ENCODE measurements at regions not wholly inside any gene's neighbourhood (a gene's known extent, or its start where the extent isn't known, plus 50 kb on each side); places are given as distances from the start of the nearest gene placed in this dataset.
"Not testable (repeated sequence)": the region's sequence is repeated elsewhere in the genome, so short reads cannot be mapped to it uniquely, and the experiment has no call there.

GRCh38 chr7:67348171-67348570 is 351.5 kb downstream of the TYW1 start:
- Histone ChIP-seq H3K9me3 (peaks cover 0 to 5% (median 0%) of the 10 kb centered on the region in 3 donors), H3K4me3 (no peak overlapping the region), H3K27ac (no peak overlapping the region), H3K36me3 (peaks cover 13 to 40% (median 19%) of the 10 kb centered on the region in 3 donors), H3K4me1 (no peaks in the 10 kb centered on the region), H3K27me3 (no peaks in the 10 kb centered on the region)
- no peak for TF ChIP-seq CTCF (IDR thresholded peaks at IDR 0.05)
- DNase-seq: no peak
- intact Hi-C loops (cut with DNase I; ENCODE audit: low total_unique reads): no loop called here

- H3K27ac ChIP-seq; H3K4me3 ChIP-seq; intact Hi-C loops (cut with DNase I; ENCODE audit: low total_unique reads); DNase-seq; H3K4me1 ChIP-seq; H3K27me3 ChIP-seq: not testable (repeated sequence)
- Histone ChIP-seq H3K9me3 (peaks cover 0 to 24% (median 19%) of the 10 kb centered on the region in 3 donors), H3K36me3 (peaks cover 7 to 24% (median 10%) of the 10 kb centered on the region in 3 donors)
Measured at GRCh38 chr7:67357653-67358052, 361.0 kb downstream of the TYW1 start.

GRCh38 chr7:67358316-67358715 is 361.7 kb downstream of the TYW1 start:
- intact Hi-C loops (cut with DNase I; ENCODE audit: low total_unique reads); H3K27ac ChIP-seq; H3K4me3 ChIP-seq; H3K27me3 ChIP-seq; DNase-seq; H3K4me1 ChIP-seq: not testable (repeated sequence)
- Histone ChIP-seq H3K36me3 (peaks cover 7 to 28% (median 10%) of the 10 kb centered on the region in 3 donors), H3K9me3 (peaks cover 0 to 24% (median 19%) of the 10 kb centered on the region in 3 donors)

- DNase-seq; H3K4me3 ChIP-seq; H3K4me1 ChIP-seq; H3K27ac ChIP-seq; H3K27me3 ChIP-seq; intact Hi-C loops (cut with DNase I; ENCODE audit: low total_unique reads): not testable (repeated sequence)
- peaks cover 0 to 24% (median 19%) of the 10 kb centered on the region in 3 donors for H3K9me3 ChIP-seq
- H3K36me3 ChIP-seq: peaks cover 7 to 28% (median 10%) of the 10 kb centered on the region in 3 donors
Measured at GRCh38 chr7:67358738-67359137, 362.1 kb downstream of the TYW1 start.

- Histone ChIP-seq H3K27ac (no peak overlapping the region), H3K4me1 (no peaks in the 10 kb centered on the region), H3K36me3 (peaks cover 7 to 20% (median 10%) of the 10 kb centered on the region in 3 donors), H3K4me3 (no peak overlapping the region), H3K9me3 (peaks cover 0 to 24% (median 19%) of the 10 kb centered on the region in 3 donors), H3K27me3 (no peaks in the 10 kb centered on the region)
- DNase-seq: no peak
- intact Hi-C loops (cut with DNase I; ENCODE audit: low total_unique reads): no loop called here
- no peak for TF ChIP-seq CTCF (IDR thresholded peaks at IDR 0.05)
Measured at GRCh38 chr7:67359900-67360299, 363.3 kb downstream of the TYW1 start.

GRCh38 chr7:67361150-67361549 is 364.5 kb downstream of the TYW1 start:
- no peak for TF ChIP-seq CTCF (IDR thresholded peaks at IDR 0.05)
- Histone ChIP-seq H3K27me3 (no peaks in the 10 kb centered on the region), H3K27ac (no peak overlapping the region), H3K4me3 (no peak overlapping the region), H3K4me1 (no peaks in the 10 kb centered on the region), H3K36me3 (peaks cover 6 to 20% (median 7%) of the 10 kb centered on the region in 3 donors), H3K9me3 (peaks cover 0 to 24% (median 19%) of the 10 kb centered on the region in 3 donors)
- DNase-seq: no peak
- intact Hi-C loops (cut with DNase I; ENCODE audit: low total_unique reads): no loop called here

GRCh38 chr7:67364441-67365017 is 367.9 kb downstream of the TYW1 start:
- Histone ChIP-seq H3K36me3 (peaks cover 0 to 4% (median 0%) of the 10 kb centered on the region in 3 donors), H3K4me3 (no peak overlapping the region), H3K27me3 (peaks cover 0 to 9% of the 10 kb centered on the region in 2 donors), H3K9me3 (peaks cover 0 to 8% (median 0%) of the 10 kb centered on the region in 3 donors), H3K4me1 (no peaks in the 10 kb centered on the region), H3K27ac (no peak overlapping the region)
- intact Hi-C loops (cut with DNase I; ENCODE audit: low total_unique reads): no loop called here
- TF ChIP-seq CTCF (IDR thresholded peaks at IDR 0.05): no peak
- DNase-seq: no peak
